PFSK-1 (cell line): ENCODE measurements at regions not wholly inside any gene's neighbourhood (a gene's known extent, or its start where the extent isn't known, plus 50 kb on each side); places are given as distances from the start of the nearest gene placed in this dataset.

Source experiments
- FOXP2 ChIP-seq: optimal IDR thresholded peaks from 2 replicates; pipeline ENCODE3; 2011; ENCODE audit warnings: borderline replicate concordance, control low read depth, inconsistent platforms; ENCODE audit not compliant: insufficient read depth; ENCODE audit errors: extremely low read length, extremely low read depth
- POLR2AphosphoS5 ChIP-seq: IDR thresholded peaks from 2 replicates; pipeline ENCODE4 v1.6.1; 2012; ENCODE audit warnings: low read depth, mild to moderate bottlenecking, control low read depth, low read length, moderate library complexity
- REST ChIP-seq, 2 experiments: IDR thresholded peaks; 2 replicates each; pipeline versions ENCODE4 v1.6.1 to v1.8.0; 2011 to 2012; ENCODE audit warnings: low read depth in 2 of 2, low read length in 2 of 2, control low read depth in 1 of 2, inconsistent platforms in 1 of 2, mild to moderate bottlenecking in 1 of 2, moderate library complexity in 1 of 2; ENCODE audit not compliant: insufficient read depth in 1 of 2
- SIN3A ChIP-seq: IDR thresholded peaks from 2 replicates; pipeline ENCODE4 v1.6.1; 2012; ENCODE audit warnings: mild to moderate bottlenecking, low read length, moderate library complexity, borderline replicate concordance; ENCODE audit not compliant: insufficient read depth
- TAF1 ChIP-seq: IDR thresholded peaks from 2 replicates; pipeline ENCODE4 v1.6.1; 2012; ENCODE audit warnings: low read length, control low read depth, borderline replicate concordance; ENCODE audit not compliant: insufficient read depth

- TF ChIP-seq POLR2AphosphoS5 (no peak), REST (IDR thresholded peaks at IDR 0.05; ENCODE audit: insufficient read depth in 1 of 2, low read depth in 2 of 2, low read length in 2 of 2) (no peak), TAF1 (no peak), SIN3A (no peak), FOXP2 (no peak)
These were observed 773.2 kb downstream of the KCNA4 start for GRCh38 chr11:29243616-29244015.
